ENCODE measurements at regions not wholly inside any gene's neighbourhood (a gene's known extent, or its start where the extent isn't known, plus 50 kb on each side); places are given as distances from the start of the nearest gene placed in this dataset.
"Not testable (repeated sequence)": the region's sequence is repeated elsewhere in the genome, so short reads cannot be mapped to it uniquely, and the experiment has no call there.

DNA sequence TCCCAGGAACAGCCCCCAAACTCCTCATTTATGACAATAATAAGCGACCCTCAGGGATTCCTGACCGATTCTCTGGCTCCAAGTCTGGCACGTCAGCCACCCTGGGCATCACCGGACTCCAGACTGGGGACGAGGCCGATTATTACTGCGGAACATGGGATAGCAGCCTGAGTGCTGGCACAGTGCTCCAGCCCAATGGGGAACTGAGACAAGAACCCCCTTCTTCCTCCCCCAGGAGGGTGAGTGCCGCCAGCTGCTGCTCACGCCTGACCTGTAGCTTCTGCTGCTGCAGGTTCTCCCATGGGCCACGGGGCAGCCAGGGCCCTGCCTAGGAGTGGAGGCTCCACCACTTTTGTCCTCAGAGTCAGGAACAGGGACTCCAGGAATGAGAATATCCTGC is 78.2 kb downstream of the VPREB1 start:
- no peak overlapping the region for H3K4me3 ChIP-seq (ENCODE audit: low read depth, low read length)
- TF ChIP-seq, protein P1, sequence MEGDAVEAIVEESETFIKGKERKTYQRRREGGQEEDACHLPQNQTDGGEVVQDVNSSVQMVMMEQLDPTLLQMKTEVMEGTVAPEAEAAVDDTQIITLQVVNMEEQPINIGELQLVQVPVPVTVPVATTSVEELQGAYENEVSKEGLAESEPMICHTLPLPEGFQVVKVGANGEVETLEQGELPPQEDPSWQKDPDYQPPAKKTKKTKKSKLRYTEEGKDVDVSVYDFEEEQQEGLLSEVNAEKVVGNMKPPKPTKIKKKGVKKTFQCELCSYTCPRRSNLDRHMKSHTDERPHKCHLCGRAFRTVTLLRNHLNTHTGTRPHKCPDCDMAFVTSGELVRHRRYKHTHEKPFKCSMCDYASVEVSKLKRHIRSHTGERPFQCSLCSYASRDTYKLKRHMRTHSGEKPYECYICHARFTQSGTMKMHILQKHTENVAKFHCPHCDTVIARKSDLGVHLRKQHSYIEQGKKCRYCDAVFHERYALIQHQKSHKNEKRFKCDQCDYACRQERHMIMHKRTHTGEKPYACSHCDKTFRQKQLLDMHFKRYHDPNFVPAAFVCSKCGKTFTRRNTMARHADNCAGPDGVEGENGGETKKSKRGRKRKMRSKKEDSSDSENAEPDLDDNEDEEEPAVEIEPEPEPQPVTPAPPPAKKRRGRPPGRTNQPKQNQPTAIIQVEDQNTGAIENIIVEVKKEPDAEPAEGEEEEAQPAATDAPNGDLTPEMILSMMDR (conservative IDR thresholded peaks at IDR 0.05; ENCODE audit: low read depth, low read length), result no peak
- no peak for DNase-seq (ENCODE audit: low read depth)

DNA sequence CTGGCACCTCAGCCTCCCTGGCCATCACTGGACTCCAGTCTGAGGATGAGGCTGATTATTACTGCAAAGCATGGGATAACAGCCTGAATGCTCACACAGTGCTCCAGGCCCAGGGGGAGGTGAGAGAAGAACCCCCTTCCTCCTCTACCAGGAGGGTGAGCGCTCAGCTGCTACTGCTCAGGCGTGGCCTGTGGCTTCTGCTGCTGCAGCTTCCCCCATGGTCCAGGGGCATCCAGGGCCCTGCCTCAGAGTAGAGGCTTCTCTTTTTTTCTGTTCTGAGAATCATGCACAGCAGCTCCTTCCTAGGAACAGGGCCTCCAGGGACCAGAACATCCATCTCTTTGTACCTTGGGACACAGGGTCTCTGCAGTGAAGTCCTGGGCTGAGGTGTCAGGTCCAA is 83.1 kb downstream of the VPREB1 start:
- no peak overlapping the region for H3K4me3 ChIP-seq (ENCODE audit: low read depth, low read length)
- TF ChIP-seq, protein P1 (conservative IDR thresholded peaks at IDR 0.05; ENCODE audit: low read depth, low read length), result no peak
- no peak for DNase-seq (ENCODE audit: low read depth)

DNA sequence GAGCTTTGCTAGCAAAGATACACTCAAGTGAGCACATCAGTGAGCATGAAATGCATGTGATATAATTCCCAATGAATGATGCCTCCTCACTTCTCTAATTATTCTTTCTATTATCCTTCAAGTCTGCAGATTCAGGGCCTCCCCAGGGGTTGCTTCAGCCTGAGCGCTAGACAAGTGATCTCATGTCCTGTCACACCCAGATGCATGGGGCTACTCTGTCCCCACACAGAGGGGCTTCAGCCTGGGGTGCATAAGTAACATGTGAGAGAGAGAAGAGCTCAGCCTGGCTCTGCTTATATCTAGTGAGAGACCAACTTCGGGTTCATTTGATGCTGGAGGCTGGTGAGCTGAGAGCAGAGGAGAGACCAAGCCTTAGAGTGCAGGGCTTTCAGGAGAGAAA is 85.2 kb downstream of the VPREB1 start:
- TF ChIP-seq, protein P1 (conservative IDR thresholded peaks at IDR 0.05; ENCODE audit: low read depth, low read length), result no peak
- no peak overlapping the region for H3K4me3 ChIP-seq (ENCODE audit: low read depth, low read length)
- no peak for DNase-seq (ENCODE audit: low read depth)

DNA sequence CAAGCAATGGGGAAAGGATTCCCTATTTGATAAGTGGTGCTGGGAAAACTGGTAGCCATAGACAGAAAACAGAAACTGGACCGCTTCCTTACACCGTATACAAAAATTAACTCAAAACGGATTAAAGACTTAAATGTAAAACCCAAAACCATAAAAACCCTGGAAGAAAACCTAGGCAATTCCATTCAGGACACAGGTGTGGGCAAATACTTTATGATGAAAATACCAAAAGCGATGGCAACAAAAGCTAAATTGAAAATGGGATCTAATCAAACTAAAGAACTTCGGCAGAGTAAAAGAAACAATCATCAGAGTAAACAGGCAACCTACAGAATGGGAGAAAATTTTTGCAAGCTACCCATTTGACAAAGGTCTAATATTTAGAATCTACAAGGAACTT is 91.1 kb downstream of the VPREB1 start:
- DNase-seq (ENCODE audit: low read depth); H3K4me3 ChIP-seq (ENCODE audit: low read depth, low read length): not testable (repeated sequence)

DNA sequence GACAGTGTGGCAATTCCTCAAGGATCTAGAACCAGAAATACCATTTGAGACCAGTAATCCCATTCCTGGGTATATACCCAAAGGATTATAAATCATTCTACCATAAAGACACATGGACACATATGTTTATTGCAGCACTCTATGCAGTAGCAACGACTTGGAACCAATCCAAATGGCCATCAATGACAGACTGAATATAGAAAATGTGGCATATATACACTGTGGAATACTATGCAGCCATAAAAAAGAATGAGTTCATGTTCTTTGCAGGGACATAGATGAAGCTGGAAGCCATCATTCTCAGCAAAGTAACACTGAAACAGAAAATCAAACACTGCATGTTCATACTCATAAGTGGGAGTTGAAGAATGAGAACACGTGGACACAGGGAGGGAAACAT is 91.7 kb downstream of the VPREB1 start:
- not testable (repeated sequence) for H3K4me3 ChIP-seq (ENCODE audit: low read depth, low read length); DNase-seq (ENCODE audit: low read depth)

DNA sequence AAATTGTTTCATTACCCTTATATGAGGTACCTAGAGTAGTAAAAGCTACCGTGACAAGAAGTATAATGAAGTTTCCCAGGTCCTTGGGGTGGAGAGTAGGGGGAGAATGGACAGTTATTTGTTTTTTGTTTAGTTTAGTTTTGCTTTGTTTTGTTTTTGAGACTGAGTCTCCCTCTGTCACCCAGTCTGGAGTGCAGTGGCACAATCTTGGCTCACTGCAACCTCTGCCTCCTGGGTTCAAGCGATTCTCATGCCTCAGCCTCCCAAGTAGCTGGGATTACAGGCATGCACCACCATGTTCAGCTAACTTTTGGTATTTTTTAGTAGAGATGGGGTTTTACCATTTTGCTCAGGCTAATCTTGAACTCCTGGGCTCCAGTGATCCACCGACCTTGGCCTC is 94.2 kb downstream of the VPREB1 start:
- not testable (repeated sequence) for DNase-seq (ENCODE audit: low read depth); H3K4me3 ChIP-seq (ENCODE audit: low read depth, low read length)

DNA sequence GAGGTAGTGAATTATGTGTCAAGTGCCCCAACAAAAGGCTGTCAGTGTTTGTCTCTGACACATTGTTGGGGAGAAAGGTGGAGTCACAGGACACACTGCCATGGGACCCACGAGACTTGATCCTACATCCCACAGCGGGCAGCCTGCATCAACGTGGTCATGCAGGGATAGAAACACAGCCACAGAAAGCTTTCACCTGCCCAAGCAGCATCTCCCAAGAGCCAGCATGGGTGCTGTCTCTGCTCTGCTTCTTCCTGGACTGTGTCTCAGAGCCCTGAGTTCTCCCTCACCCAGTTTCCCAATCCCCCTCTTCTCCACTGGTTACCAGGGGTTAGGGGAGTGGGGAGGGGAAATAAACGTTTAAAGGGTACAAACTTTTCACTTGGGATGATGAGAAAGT is 97.2 kb downstream of the VPREB1 start:
- DNase-seq (ENCODE audit: low read depth), result no peak
- TF ChIP-seq, protein P1 (conservative IDR thresholded peaks at IDR 0.05; ENCODE audit: low read depth, low read length), result no peak
- no peak overlapping the region for H3K4me3 ChIP-seq (ENCODE audit: low read depth, low read length)

DNA sequence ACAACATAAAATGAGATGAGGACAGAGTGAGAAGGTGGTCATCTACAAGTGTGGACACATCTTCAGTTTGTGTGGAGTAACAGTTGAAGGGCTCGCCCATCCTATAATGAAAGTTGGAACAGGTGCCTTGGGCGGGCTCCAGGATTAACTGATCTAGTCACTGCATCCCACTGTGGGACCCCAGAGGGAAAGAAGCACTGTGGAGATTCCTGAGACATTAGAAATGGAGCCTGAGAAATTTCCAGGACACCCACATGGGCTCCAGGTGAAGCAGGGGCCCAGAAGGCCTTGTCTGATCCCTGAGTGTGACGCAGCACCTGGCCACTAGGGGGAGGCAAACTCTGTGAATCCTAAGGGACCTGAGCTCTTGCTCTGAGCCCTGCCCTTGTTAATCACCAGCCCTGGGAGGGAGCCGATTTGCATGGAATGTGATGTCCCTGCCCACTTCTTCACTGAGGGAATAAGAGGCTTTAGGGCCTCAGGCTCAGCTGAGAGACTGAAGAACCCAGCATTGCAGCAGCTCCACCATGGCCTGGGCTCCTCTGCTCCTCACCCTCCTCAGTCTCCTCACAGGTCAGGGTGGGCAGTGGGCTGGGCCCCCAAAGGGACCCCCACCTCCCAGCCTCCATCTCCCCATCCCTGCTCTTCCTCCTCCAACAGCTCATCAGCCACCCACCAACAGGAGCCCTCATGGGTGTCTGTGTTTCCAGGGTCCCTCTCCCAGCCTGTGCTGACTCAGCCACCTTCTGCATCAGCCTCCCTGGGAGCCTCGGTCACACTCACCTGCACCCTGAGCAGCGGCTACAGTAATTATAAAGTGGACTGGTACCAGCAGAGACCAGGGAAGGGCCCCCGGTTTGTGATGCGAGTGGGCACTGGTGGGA is 98.4 kb downstream of the VPREB1 start:
- TF ChIP-seq, protein P1 (conservative IDR thresholded peaks at IDR 0.05; ENCODE audit: low read depth, low read length), result peak; percentile 84
- DNase-seq (ENCODE audit: low read depth), result peak; percentile 45
- H3K4me3 ChIP-seq (ENCODE audit: low read depth, low read length), result no peak overlapping the region
